ENCODE measurements at regions not wholly inside any gene's neighbourhood (a gene's known extent, or its start where the extent isn't known, plus 50 kb on each side); places are given as distances from the start of the nearest gene placed in this dataset.

GRCh38 chr11:28584992-28585391 is 476.8 kb downstream of the METTL15 start:
- Histone ChIP-seq H3K9ac (ENCODE audit: low read length in 3 of 3) (no peak overlapping the region), H3K4me1 (ENCODE audit: control insufficient read depth in 2 of 3, insufficient read depth in 2 of 3, low read depth in 1 of 3, low read length in 3 of 3) (no peaks in the 10 kb centered on the region), H3K27ac (ENCODE audit: low read depth in 2 of 2, low read length in 2 of 2) (no peak overlapping the region), H3K9me3 (ENCODE audit: control insufficient read depth in 2 of 3, insufficient read depth in 1 of 3, low read length in 3 of 3) (no peaks in the 10 kb centered on the region), H3K27me3 (ENCODE audit: control insufficient read depth, insufficient read depth, low read length) (no peaks in the 10 kb centered on the region), H3K36me3 (ENCODE audit: control insufficient read depth in 2 of 3, insufficient read depth in 3 of 3, low read length in 3 of 3) (no peaks in the 10 kb centered on the region), H3K4me3 (ENCODE audit: low read length in 3 of 3) (no peak overlapping the region)
- DNase-seq = no peak
- FAIRE-seq = no peak
- no peak for TF ChIP-seq CTCF (IDR thresholded peaks at IDR 0.05; ENCODE audit: borderline replicate concordance, extremely low read depth, insufficient read depth)
- intact Hi-C loops (cut with DNase I) = no loop called here

DNA sequence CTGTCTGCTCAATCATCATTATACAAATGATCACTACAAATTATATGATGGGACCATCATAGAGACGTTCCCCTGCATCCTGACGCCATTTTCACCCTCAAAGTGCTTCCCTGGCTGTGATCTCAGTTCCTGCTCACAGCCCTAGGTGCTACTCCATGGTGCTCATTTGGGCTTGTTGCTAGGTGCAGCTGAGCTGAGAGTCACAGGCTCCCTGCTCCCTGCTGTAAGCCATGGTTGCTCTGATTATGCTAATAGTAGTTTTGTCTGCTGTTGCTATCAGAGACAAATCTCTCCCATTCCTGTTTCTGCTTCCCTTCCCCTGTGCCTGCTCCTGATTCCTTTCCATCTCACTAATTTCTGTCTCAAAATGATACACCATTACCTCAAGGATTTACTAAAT is 474.3 kb downstream of the METTL15 start:
- intact Hi-C loops (cut with DNase I) = no loop called here
- H3K4me3 ChIP-seq (ENCODE audit: low read length in 3 of 3) = no peak overlapping the region
- no peak overlapping the region for H3K9ac ChIP-seq (ENCODE audit: low read length in 3 of 3)
- H3K36me3 ChIP-seq (ENCODE audit: control insufficient read depth in 2 of 3, insufficient read depth in 3 of 3, low read length in 3 of 3) = no peaks in the 10 kb centered on the region
- H3K27ac ChIP-seq (ENCODE audit: low read depth in 2 of 2, low read length in 2 of 2) = no peak overlapping the region
- no peak for FAIRE-seq
- no peaks in the 10 kb centered on the region for H3K27me3 ChIP-seq (ENCODE audit: control insufficient read depth, insufficient read depth, low read length)
- no peak for DNase-seq
- H3K9me3 ChIP-seq (ENCODE audit: control insufficient read depth in 2 of 3, insufficient read depth in 1 of 3, low read length in 3 of 3) = no peaks in the 10 kb centered on the region
- no peaks in the 10 kb centered on the region for H3K4me1 ChIP-seq (ENCODE audit: control insufficient read depth in 2 of 3, insufficient read depth in 2 of 3, low read depth in 1 of 3, low read length in 3 of 3)
- no peak for TF ChIP-seq CTCF (IDR thresholded peaks at IDR 0.05; ENCODE audit: borderline replicate concordance, extremely low read depth, insufficient read depth)

DNA sequence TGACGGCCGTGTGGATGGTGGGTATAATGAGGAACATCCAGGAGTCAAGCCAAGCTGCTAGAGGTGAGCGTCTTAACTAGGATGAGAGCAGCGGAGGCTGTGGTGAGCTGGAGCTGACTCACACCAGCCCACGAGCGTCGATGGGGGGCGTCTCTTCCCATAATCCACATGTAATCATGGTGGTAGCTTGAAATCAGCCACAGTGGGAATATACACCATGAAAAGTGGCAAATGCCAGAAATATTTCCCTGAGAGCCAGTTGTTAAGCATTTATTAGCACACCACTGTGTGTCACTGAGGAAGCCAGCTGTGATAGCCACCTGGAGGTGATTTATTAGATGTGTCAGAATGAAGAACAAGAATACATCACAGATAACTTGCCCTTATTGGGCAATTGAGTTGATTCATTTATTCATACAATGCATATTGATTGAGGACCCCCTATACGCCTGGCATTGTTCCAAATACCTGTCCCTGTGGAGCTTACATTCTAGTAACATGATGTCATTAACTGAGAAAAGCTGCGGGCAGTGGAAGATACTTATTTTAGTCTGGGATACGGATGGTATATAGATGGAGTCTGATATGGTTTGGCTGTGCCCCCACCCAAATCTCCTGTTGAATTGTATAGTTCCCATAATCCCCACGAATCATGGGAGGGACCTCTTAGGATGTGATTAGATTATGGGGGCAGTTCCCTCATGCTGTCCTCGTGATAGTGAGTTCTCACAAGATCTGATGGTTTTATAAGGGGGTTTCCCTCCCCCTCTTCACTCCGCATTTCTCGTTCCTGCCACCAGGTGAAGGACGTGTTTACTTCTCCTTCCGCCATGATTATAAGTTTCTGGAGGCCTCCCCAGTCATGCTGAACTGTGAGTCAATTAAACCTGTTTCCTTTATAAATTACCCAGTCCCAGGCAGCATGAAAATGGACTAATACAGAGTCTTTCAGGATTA is 473.4 kb downstream of the METTL15 start:
- Histone ChIP-seq H3K4me1 (ENCODE audit: control insufficient read depth in 2 of 3, insufficient read depth in 2 of 3, low read depth in 1 of 3, low read length in 3 of 3) (no peaks in the 10 kb centered on the region), H3K9me3 (ENCODE audit: control insufficient read depth in 2 of 3, insufficient read depth in 1 of 3, low read length in 3 of 3) (no peaks in the 10 kb centered on the region), H3K27me3 (ENCODE audit: control insufficient read depth, insufficient read depth, low read length) (no peaks in the 10 kb centered on the region), H3K9ac (ENCODE audit: low read length in 3 of 3) (no peak overlapping the region), H3K36me3 (ENCODE audit: control insufficient read depth in 2 of 3, insufficient read depth in 3 of 3, low read length in 3 of 3) (no peaks in the 10 kb centered on the region), H3K4me3 (ENCODE audit: low read length in 3 of 3) (no peak overlapping the region), H3K27ac (ENCODE audit: low read depth in 2 of 2, low read length in 2 of 2) (no peak overlapping the region)
- DNase-seq (no peak), FAIRE-seq (no peak)
- intact Hi-C loops (cut with DNase I) = no loop called here
- TF ChIP-seq CTCF (IDR thresholded peaks at IDR 0.05; ENCODE audit: borderline replicate concordance, extremely low read depth, insufficient read depth) = no peak

Data from kidney (tissue), 13 donors.